ENCODE measurements at regions not wholly inside any gene's neighbourhood (a gene's known extent, or its start where the extent isn't known, plus 50 kb on each side); places are given as distances from the start of the nearest gene placed in this dataset.

DNA sequence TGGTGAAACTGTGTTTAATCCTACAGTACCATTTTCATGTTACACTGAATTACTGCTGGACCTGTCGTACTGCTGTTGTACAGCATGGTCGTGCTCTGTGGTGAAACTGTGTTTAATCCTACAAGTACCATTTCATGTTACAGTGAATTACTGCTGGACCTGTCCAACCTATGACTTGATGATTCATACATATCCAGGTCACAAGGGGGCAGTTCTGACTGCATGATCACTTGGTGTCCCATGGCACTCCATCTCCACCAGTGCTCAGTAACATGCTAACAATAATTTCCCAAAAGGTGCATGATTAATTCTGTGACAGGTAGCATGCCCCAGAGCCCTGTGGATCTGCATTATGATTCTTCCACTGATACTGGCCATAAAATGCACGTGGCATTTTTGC, 101.6 kb downstream of the ADCYAP1 start:
- TF ChIP-seq POLR2A (IDR thresholded peaks at IDR 0.05): no peak
- TF ChIP-seq, protein P1, sequence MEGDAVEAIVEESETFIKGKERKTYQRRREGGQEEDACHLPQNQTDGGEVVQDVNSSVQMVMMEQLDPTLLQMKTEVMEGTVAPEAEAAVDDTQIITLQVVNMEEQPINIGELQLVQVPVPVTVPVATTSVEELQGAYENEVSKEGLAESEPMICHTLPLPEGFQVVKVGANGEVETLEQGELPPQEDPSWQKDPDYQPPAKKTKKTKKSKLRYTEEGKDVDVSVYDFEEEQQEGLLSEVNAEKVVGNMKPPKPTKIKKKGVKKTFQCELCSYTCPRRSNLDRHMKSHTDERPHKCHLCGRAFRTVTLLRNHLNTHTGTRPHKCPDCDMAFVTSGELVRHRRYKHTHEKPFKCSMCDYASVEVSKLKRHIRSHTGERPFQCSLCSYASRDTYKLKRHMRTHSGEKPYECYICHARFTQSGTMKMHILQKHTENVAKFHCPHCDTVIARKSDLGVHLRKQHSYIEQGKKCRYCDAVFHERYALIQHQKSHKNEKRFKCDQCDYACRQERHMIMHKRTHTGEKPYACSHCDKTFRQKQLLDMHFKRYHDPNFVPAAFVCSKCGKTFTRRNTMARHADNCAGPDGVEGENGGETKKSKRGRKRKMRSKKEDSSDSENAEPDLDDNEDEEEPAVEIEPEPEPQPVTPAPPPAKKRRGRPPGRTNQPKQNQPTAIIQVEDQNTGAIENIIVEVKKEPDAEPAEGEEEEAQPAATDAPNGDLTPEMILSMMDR (IDR thresholded peaks at IDR 0.05): no peak
